Left ventricle myocardium inferior (tissue), 1 donor: ENCODE measurements at regions not wholly inside any gene's neighbourhood (a gene's known extent, or its start where the extent isn't known, plus 50 kb on each side); places are given as distances from the start of the nearest gene placed in this dataset.
"Not testable (repeated sequence)": the region's sequence is repeated elsewhere in the genome, so short reads cannot be mapped to it uniquely, and the experiment has no call there.

Experiments used
- DNase-seq: peaks from one replicate; pipeline ENCODE4 v3.0.0-alpha.2; 2020
- H3K27ac ChIP-seq: fragments of 200-600 bp; replicated peaks from 2 replicates; pipeline ENCODE4 v1.8.0; 2021
- H3K27me3 ChIP-seq: fragments of 200-600 bp; 2 replicates; pipeline ENCODE4 v1.8.0; 2021; ENCODE audit warnings: low read depth
- H3K36me3 ChIP-seq: fragments of 200-600 bp; 2 replicates; pipeline ENCODE4 v1.8.0; 2021
- H3K4me1 ChIP-seq: fragments of 200-600 bp; 2 replicates; pipeline ENCODE4 v1.8.0; 2021
- H3K4me3 ChIP-seq: fragments of 200-600 bp; 2 replicates; pipeline ENCODE4 v1.8.0; 2021; ENCODE audit warnings: mild to moderate bottlenecking, moderate library complexity
- H3K9me3 ChIP-seq: fragments of 200-600 bp; replicated peaks from 2 replicates; pipeline ENCODE4 v1.8.0; 2021
- CTCF ChIP-seq: fragments of 200-600 bp; IDR thresholded peaks from 2 replicates; pipeline ENCODE4 v1.8.0; 2021; ENCODE audit warnings: antibody characterized with exemption, mild to moderate bottlenecking, borderline replicate concordance
- intact Hi-C: fragments of 100-400 bp; cut with micrococcal nuclease; formaldehyde crosslinking; loops from one replicate; pipeline ENCODE4 v1.11.0; 2022
- donor health status: DM: no; HTN: yes; CAD: no; lungs with severe emphysema.

GRCh38 chr2:7094231-7094741, 177.1 kb downstream of the RNF144A start:
- H3K27ac ChIP-seq: no peak overlapping the region
- no peaks in the 10 kb centered on the region for H3K36me3 ChIP-seq
- no peak for DNase-seq
- intact Hi-C loops: no loop called here
- H3K27me3 ChIP-seq: no peaks in the 10 kb centered on the region
- no peak overlapping the region for H3K4me3 ChIP-seq
- peaks cover 4% of the 10 kb centered on the region for H3K4me1 ChIP-seq
- TF ChIP-seq CTCF: no peak
- H3K9me3 ChIP-seq: no peaks in the 10 kb centered on the region

- H3K9me3 ChIP-seq: no peaks in the 10 kb centered on the region
- H3K4me3 ChIP-seq: no peak overlapping the region
- H3K27me3 ChIP-seq: no peaks in the 10 kb centered on the region
- no peak overlapping the region for H3K27ac ChIP-seq
- intact Hi-C loops: loop anchor here (5.0 kb wide), 1 partner anchor 1590 kb away; no protein-coding TSS in a partner anchor
- TF ChIP-seq CTCF: no peak
- H3K36me3 ChIP-seq: no peaks in the 10 kb centered on the region
- H3K4me1 ChIP-seq: peaks cover 4% of the 10 kb centered on the region
- no peak for DNase-seq
Observed at GRCh38 chr2:7096726-7097352, 179.6 kb downstream of the RNF144A start.

GRCh38 chr2:7097353-7097895, 180.2 kb downstream of the RNF144A start:
- H3K36me3 ChIP-seq: no peaks in the 10 kb centered on the region
- no peak overlapping the region for H3K27ac ChIP-seq
- H3K9me3 ChIP-seq: no peaks in the 10 kb centered on the region
- intact Hi-C loops: loop anchor here (5.0 kb wide), 1 partner anchor 1590 kb away; no protein-coding TSS in a partner anchor
- H3K27me3 ChIP-seq: no peaks in the 10 kb centered on the region
- TF ChIP-seq CTCF: peak; percentile 99
- peaks cover 4% of the 10 kb centered on the region for H3K4me1 ChIP-seq
- H3K4me3 ChIP-seq: peak overlapping the region; percentile 34
- DNase-seq: peak; percentile 73

GRCh38 chr2:7098816-7099215, 181.6 kb downstream of the RNF144A start:
- H3K9me3 ChIP-seq: no peaks in the 10 kb centered on the region
- no peak for TF ChIP-seq CTCF
- peaks cover 4% of the 10 kb centered on the region for H3K4me1 ChIP-seq
- no peaks in the 10 kb centered on the region for H3K27me3 ChIP-seq
- DNase-seq: no peak
- H3K36me3 ChIP-seq: no peaks in the 10 kb centered on the region
- no peak overlapping the region for H3K27ac ChIP-seq
- intact Hi-C loops: loop anchor here (5.0 kb wide), 1 partner anchor 1588 kb away; no protein-coding TSS in a partner anchor
- H3K4me3 ChIP-seq: no peak overlapping the region

- not testable (repeated sequence) for DNase-seq, H3K27ac ChIP-seq, H3K4me3 ChIP-seq, H3K27me3 ChIP-seq, H3K36me3 ChIP-seq, H3K9me3 ChIP-seq, H3K4me1 ChIP-seq
- intact Hi-C loops: loop anchor here (5.0 kb wide), 1 partner anchor 1588 kb away; no protein-coding TSS in a partner anchor
Observed at GRCh38 chr2:7099687-7100086, 182.5 kb downstream of the RNF144A start.

- Histone ChIP-seq H3K27me3 (no peaks in the 10 kb centered on the region), H3K4me1 (no peaks in the 10 kb centered on the region), H3K9me3 (no peaks in the 10 kb centered on the region), H3K27ac (no peak overlapping the region), H3K4me3 (no peak overlapping the region), H3K36me3 (no peaks in the 10 kb centered on the region)
- no peak for DNase-seq
- no peak for TF ChIP-seq CTCF
- intact Hi-C loops: no loop called here
Observed at GRCh38 chr2:7102826-7103225, 185.6 kb downstream of the RNF144A start.
